NCI-H524 (cell line): ENCODE measurements at regions not wholly inside any gene's neighbourhood (a gene's known extent, or its start where the extent isn't known, plus 50 kb on each side); places are given as distances from the start of the nearest gene placed in this dataset.

ENCODE experiments used
- DNase-seq, 2 experiments: peaks; one replicate each; lab custom pipeline; 2025; lab: John Stamatoyannopoulos, UW

GRCh38 chr20:40320517-40321011, 368.5 kb downstream of the MAFB start:
- DNase-seq: peak in 1 of 2 experiments; percentile 36

- peak in 1 of 2 experiments; percentile 54 for DNase-seq
These were observed 369.1 kb downstream of the MAFB start for GRCh38 chr20:40319741-40320516.

- no peak for DNase-seq
These were observed 370.0 kb downstream of the MAFB start for GRCh38 chr20:40319056-40319455.

- DNase-seq: no peak
These were observed 371.8 kb downstream of the MAFB start for GRCh38 chr20:40317156-40317790.

- DNase-seq: no peak
These were observed 374.8 kb downstream of the MAFB start for GRCh38 chr20:40314278-40314677.

- no peak for DNase-seq
These were observed 375.3 kb downstream of the MAFB start for GRCh38 chr20:40313730-40314129.

- no peak for DNase-seq
These were observed 379.3 kb downstream of the MAFB start for GRCh38 chr20:40309731-40310130.

- DNase-seq: no peak
These were observed 381.0 kb downstream of the MAFB start for GRCh38 chr20:40307997-40308396.

GRCh38 chr20:40307268-40307667, 381.8 kb downstream of the MAFB start:
- DNase-seq: no peak

- no peak for DNase-seq
These were observed 383.7 kb downstream of the MAFB start for GRCh38 chr20:40305303-40305702.

GRCh38 chr20:40304119-40304613, 384.9 kb downstream of the MAFB start:
- DNase-seq: no peak

- no peak for DNase-seq
These were observed 394.3 kb downstream of the MAFB start for GRCh38 chr20:40294747-40295146.

- DNase-seq: no peak
These were observed 394.9 kb downstream of the MAFB start for GRCh38 chr20:40294175-40294574.

- DNase-seq: no peak
These were observed 395.3 kb downstream of the MAFB start for GRCh38 chr20:40293740-40294139.

- DNase-seq: no peak
These were observed 397.4 kb downstream of the MAFB start for GRCh38 chr20:40291493-40292135.

GRCh38 chr20:40287683-40288082, 401.4 kb downstream of the MAFB start:
- DNase-seq: no peak

- no peak for DNase-seq
These were observed 402.0 kb downstream of the MAFB start for GRCh38 chr20:40286975-40287531.

- DNase-seq: no peak
These were observed 404.4 kb downstream of the MAFB start for GRCh38 chr20:40284611-40285010.

- DNase-seq: no peak
These were observed 405.3 kb downstream of the MAFB start for GRCh38 chr20:40283689-40284088.

- no peak for DNase-seq
These were observed 406.1 kb downstream of the MAFB start for GRCh38 chr20:40282941-40283340.

GRCh38 chr20:40282541-40282940, 406.5 kb downstream of the MAFB start:
- no peak for DNase-seq

- no peak for DNase-seq
These were observed 408.4 kb downstream of the MAFB start for GRCh38 chr20:40280616-40281015.
